ENCODE measurements at regions not wholly inside any gene's neighbourhood (a gene's known extent, or its start where the extent isn't known, plus 50 kb on each side); places are given as distances from the start of the nearest gene placed in this dataset.

GRCh38 chrX:69387567-69388487, 116.3 kb upstream of the NALF2 start:
- Histone ChIP-seq H3K9ac (no peak overlapping the region), H3K4me2 (ENCODE audit: low read length) (no peak overlapping the region), H3K9me3 (ENCODE audit: control insufficient read depth, low read length) (no peaks in the 10 kb centered on the region), H3K36me3 (ENCODE audit: control insufficient read depth, insufficient read depth, low read length) (no peaks in the 10 kb centered on the region), H3K4me3 (ENCODE audit: low read depth, low read length) (no peak overlapping the region), H3K27me3 (ENCODE audit: control insufficient read depth, insufficient read depth, low read length) (no peaks in the 10 kb centered on the region), H2AFZ (no peak overlapping the region), H3K79me2 (no peaks in the 10 kb centered on the region), H3K27ac (no peak overlapping the region), H3K4me1 (no peaks in the 10 kb centered on the region)
- TF ChIP-seq CTCF (IDR thresholded peaks at IDR 0.05): peak; percentile 79

- TF ChIP-seq CTCF (IDR thresholded peaks at IDR 0.05): no peak
- no peaks in the 10 kb centered on the region for H3K27me3 ChIP-seq (ENCODE audit: control insufficient read depth, insufficient read depth, low read length)
- no peak overlapping the region for H3K4me3 ChIP-seq (ENCODE audit: low read depth, low read length)
- H3K36me3 ChIP-seq (ENCODE audit: control insufficient read depth, insufficient read depth, low read length): no peaks in the 10 kb centered on the region
- no peak overlapping the region for H3K4me2 ChIP-seq (ENCODE audit: low read length)
- no peak overlapping the region for H2AFZ ChIP-seq
- H3K27ac ChIP-seq: no peak overlapping the region
- H3K9me3 ChIP-seq (ENCODE audit: control insufficient read depth, low read length): no peaks in the 10 kb centered on the region
- H3K4me1 ChIP-seq: no peaks in the 10 kb centered on the region
- no peaks in the 10 kb centered on the region for H3K79me2 ChIP-seq
- H3K9ac ChIP-seq: no peak overlapping the region
Measured at GRCh38 chrX:69386681-69387080, 117.4 kb upstream of the NALF2 start.

- H3K4me1 ChIP-seq: no peaks in the 10 kb centered on the region
- no peak overlapping the region for H3K9ac ChIP-seq
- no peaks in the 10 kb centered on the region for H3K79me2 ChIP-seq
- H3K27ac ChIP-seq: no peak overlapping the region
- no peak overlapping the region for H2AFZ ChIP-seq
- TF ChIP-seq CTCF (IDR thresholded peaks at IDR 0.05): no peak
- H3K27me3 ChIP-seq (ENCODE audit: control insufficient read depth, insufficient read depth, low read length): no peaks in the 10 kb centered on the region
- H3K9me3 ChIP-seq (ENCODE audit: control insufficient read depth, low read length): no peaks in the 10 kb centered on the region
- H3K4me2 ChIP-seq (ENCODE audit: low read length): no peak overlapping the region
- no peaks in the 10 kb centered on the region for H3K36me3 ChIP-seq (ENCODE audit: control insufficient read depth, insufficient read depth, low read length)
- no peak overlapping the region for H3K4me3 ChIP-seq (ENCODE audit: low read depth, low read length)
Measured at GRCh38 chrX:69379412-69379811, 124.7 kb upstream of the NALF2 start.

GRCh38 chrX:69374569-69374968, 129.6 kb upstream of the NALF2 start:
- H3K36me3 ChIP-seq (ENCODE audit: control insufficient read depth, insufficient read depth, low read length): no peaks in the 10 kb centered on the region
- H3K27ac ChIP-seq: no peak overlapping the region
- no peak overlapping the region for H3K4me3 ChIP-seq (ENCODE audit: low read depth, low read length)
- no peak overlapping the region for H2AFZ ChIP-seq
- H3K79me2 ChIP-seq: no peaks in the 10 kb centered on the region
- no peaks in the 10 kb centered on the region for H3K9me3 ChIP-seq (ENCODE audit: control insufficient read depth, low read length)
- no peaks in the 10 kb centered on the region for H3K4me1 ChIP-seq
- no peak overlapping the region for H3K4me2 ChIP-seq (ENCODE audit: low read length)
- no peaks in the 10 kb centered on the region for H3K27me3 ChIP-seq (ENCODE audit: control insufficient read depth, insufficient read depth, low read length)
- H3K9ac ChIP-seq: no peak overlapping the region
- TF ChIP-seq CTCF (IDR thresholded peaks at IDR 0.05): no peak

- no peaks in the 10 kb centered on the region for H3K36me3 ChIP-seq (ENCODE audit: control insufficient read depth, insufficient read depth, low read length)
- no peaks in the 10 kb centered on the region for H3K4me1 ChIP-seq
- no peak overlapping the region for H3K27ac ChIP-seq
- no peak for TF ChIP-seq CTCF (IDR thresholded peaks at IDR 0.05)
- H3K9me3 ChIP-seq (ENCODE audit: control insufficient read depth, low read length): no peaks in the 10 kb centered on the region
- no peaks in the 10 kb centered on the region for H3K79me2 ChIP-seq
- no peak overlapping the region for H2AFZ ChIP-seq
- H3K27me3 ChIP-seq (ENCODE audit: control insufficient read depth, insufficient read depth, low read length): no peaks in the 10 kb centered on the region
- no peak overlapping the region for H3K9ac ChIP-seq
- no peak overlapping the region for H3K4me2 ChIP-seq (ENCODE audit: low read length)
- H3K4me3 ChIP-seq (ENCODE audit: low read depth, low read length): no peak overlapping the region
Measured at GRCh38 chrX:69372435-69372834, 131.7 kb upstream of the NALF2 start.

All from parathyroid adenoma (tissue), 2 donors.